K562 (cell line): ENCODE measurements at regions not wholly inside any gene's neighbourhood (a gene's known extent, or its start where the extent isn't known, plus 50 kb on each side); places are given as distances from the start of the nearest gene placed in this dataset.
A peak's percentile ranks its signal among the peaks of the same experiment; 100 is the strongest.

Source experiments
- ATAC-seq: fragments of 200-7000 bp; cut with Tn5 transposase; 3 replicates; pipeline ENCODE4 v1.9.1; 2020; ENCODE audit warnings: moderate library complexity
- BruUV-seq: library from RNA; stranded (reverse); fragments of 400-500 nt; replicated peaks from 2 replicates; lab custom pipeline; 2021; lab: Mats Ljungman, UMichigan
- CTCF ChIA-PET: fragments of 300-600 bp; formaldehyde crosslinking; extraction: SDS; loops from one replicate; lab custom pipeline; 2021; ENCODE audit warnings: low intra/inter-chr PET ratio; lab: Yijun Ruan, JAX
- POLR2A ChIA-PET: fragments of 300-600, 350-650 bp; sonication (Branson Sonifier 250); formaldehyde crosslinking; extraction: SDS; loops from one replicate; lab custom pipeline; 2021; ENCODE audit warnings: antibody characterized with exemption, inconsistent platforms; lab: Yijun Ruan, JAX
- DNase-seq, 4 experiments: peaks; one replicate each; pipeline versions ENCODE4 v3.0.0 to v3.0.0-alpha.2; 2011 to 2018; ENCODE audit warnings: low spot score in 3 of 4, mixed read lengths in 3 of 4; ENCODE audit errors: extremely low read depth in 1 of 4
- FAIRE-seq: peaks from 2 replicates; lab custom pipeline; 2011; peaks lifted over from hg19 to GRCh38; lab: Jason Lieb, UNC
- H2AFZ ChIP-seq: 2 replicates; pipeline ENCODE4 v1.6.0; 2011; ENCODE audit warnings: low read depth, low read length, control low read depth, inconsistent platforms
- H3K27ac ChIP-seq: fragments of 200-600 bp; 3 replicates; pipeline ENCODE4 v1.8.0; 2011; ENCODE audit warnings: low read depth, mild to moderate bottlenecking, control low read depth, inconsistent platforms, low read length, moderate library complexity, mixed read lengths; ENCODE audit errors: extremely low read depth
- H3K27me3 ChIP-seq, 2 experiments: fragments of 300-600 bp in 1 of 2; 2 replicates in 1 of 2; 3 replicates in 1 of 2; pipeline versions ENCODE4 v1.6.0 to v1.8.0; 2011; ENCODE audit warnings: inconsistent platforms in 2 of 2, low read length in 2 of 2, mild to moderate bottlenecking in 1 of 2, mixed read lengths in 1 of 2, moderate library complexity in 1 of 2; ENCODE audit not compliant: control insufficient read depth in 2 of 2, insufficient read depth in 2 of 2
- H3K36me3 ChIP-seq: fragments of 300-600 bp; 3 replicates; pipeline ENCODE4 v1.8.0; 2011; ENCODE audit warnings: mild to moderate bottlenecking, low read length, inconsistent platforms; ENCODE audit not compliant: control insufficient read depth, insufficient read depth
- H3K4me1 ChIP-seq, 2 experiments: fragments of 200-600 bp in 1 of 2; replicated peaks in 1 of 2; 2 replicates in 1 of 2; 3 replicates in 1 of 2; pipeline versions ENCODE4 v1.5.1 to v1.8.0; 2011; ENCODE audit warnings: inconsistent platforms in 2 of 2, low read length in 2 of 2, mild to moderate bottlenecking in 1 of 2, mixed read lengths in 1 of 2, moderate library complexity in 1 of 2; ENCODE audit not compliant: control insufficient read depth in 2 of 2, insufficient read depth in 2 of 2
- H3K4me2 ChIP-seq: 2 replicates; pipeline ENCODE4 v1.6.1; 2011; ENCODE audit warnings: low read length, control low read depth, inconsistent platforms, mixed read lengths; ENCODE audit not compliant: insufficient read depth
- H3K4me3 ChIP-seq: fragments of 200-600 bp; sonication (generic), shearing (Covaris generic); 2 replicates; pipeline ENCODE4 v1.5.1; 2016; ENCODE audit warnings: control low read depth, inconsistent platforms
- H3K79me2 ChIP-seq: fragments of 200-600 bp; 3 replicates; pipeline ENCODE4 v1.8.0; 2011; ENCODE audit warnings: low read length, inconsistent platforms; ENCODE audit not compliant: control insufficient read depth, insufficient read depth
- H3K9ac ChIP-seq, 2 experiments: 2 replicates each; pipeline versions ENCODE4 v1.6.0 to v1.6.1; 2011; ENCODE audit warnings: low read depth in 2 of 2, low read length in 2 of 2, control low read depth in 1 of 2, inconsistent platforms in 1 of 2, mild to moderate bottlenecking in 1 of 2, mixed read lengths in 1 of 2; ENCODE audit not compliant: insufficient read depth in 1 of 2
- H3K9me1 ChIP-seq: one replicate; pipeline ENCODE4 v1.6.0; 2011; ENCODE audit warnings: inconsistent platforms, mild to moderate bottlenecking, low read length, moderate library complexity; ENCODE audit not compliant: control insufficient read depth, insufficient read depth
- H3K9me3 ChIP-seq: replicated peaks from 2 replicates; pipeline ENCODE4 v1.5.1; 2011; ENCODE audit warnings: low read depth, low read length, inconsistent platforms; ENCODE audit not compliant: control insufficient read depth, insufficient read depth
- H4K20me1 ChIP-seq: replicated peaks from 2 replicates; pipeline ENCODE4 v1.6.1; 2011; ENCODE audit warnings: low read length, inconsistent platforms, mixed read lengths; ENCODE audit not compliant: control insufficient read depth, insufficient read depth
- BHLHE40 ChIP-seq: IDR thresholded peaks from 2 replicates; pipeline ENCODE4 v1.6.1; 2011; ENCODE audit warnings: low read length, improper control_type of control experiment
- CBFA2T3 ChIP-seq: fragments of 450-650 bp; IDR thresholded peaks from 2 replicates; pipeline ENCODE4 v1.6.1; 2017
- FOXA3 ChIP-seq, 2 experiments: fragments of 450-650 bp in 1 of 2; sonication (generic) in 1 of 2; formaldehyde crosslinking; IDR thresholded peaks in 1 of 2; conservative IDR thresholded peaks in 1 of 2; 2 replicates each; pipeline versions ENCODE4 v1.4.0 to v1.8.0; 2020 to 2022; ENCODE audit warnings: mild to moderate bottlenecking in 2 of 2, missing genetic modification reagents in 1 of 2
- GTF2F1 ChIP-seq: IDR thresholded peaks from 2 replicates; pipeline ENCODE4 v1.6.1; 2011; ENCODE audit warnings: low read depth, low read length, improper control_type of control experiment
- MECOM ChIP-seq: fragments of 250-450 bp; sonication (Bioruptor Pico); IDR thresholded peaks from 2 replicates; pipeline ENCODE4 v1.8.0; 2022; ENCODE audit warnings: inconsistent platforms
- MXI1 ChIP-seq: IDR thresholded peaks from 2 replicates; pipeline ENCODE4 v1.6.1; 2011; ENCODE audit warnings: low read depth, mild to moderate bottlenecking, improper control_type of control experiment, low read length
- NFIC ChIP-seq: fragments of 450-650 bp; IDR thresholded peaks from 2 replicates; pipeline ENCODE4 v1.6.1; 2017; ENCODE audit warnings: mild to moderate bottlenecking, inconsistent platforms
- SREBF1 ChIP-seq: fragments of 150-350 bp; IDR thresholded peaks from 2 replicates; pipeline ENCODE4 v1.6.1; 2014; ENCODE audit warnings: antibody characterized with exemption, low read depth, low read length, borderline replicate concordance
- ZNF75A ChIP-seq: fragments of 450-650 bp; formaldehyde crosslinking; IDR thresholded peaks from 2 replicates; pipeline ENCODE4 v1.4.0; 2020; ENCODE audit warnings: mild to moderate bottlenecking
- ZNF785 ChIP-seq: fragments of 250-450 bp; sonication (Bioruptor Pico); IDR thresholded peaks from 2 replicates; pipeline ENCODE4 v1.4.0; 2020; ENCODE audit warnings: mild to moderate bottlenecking
- WGBS: fragments of 100-300 bp; shearing (Covaris generic); methylation state at CpG from one replicate; pipeline ENCODE4 v1.1.6; 2016; ENCODE audit warnings: low coverage, mixed read lengths; ENCODE audit not compliant: insufficient coverage; ENCODE audit errors: missing lambda C conversion rate; 5-methylcytosine and 5-hydroxymethylcytosine counted together
- in situ Hi-C: fragments of 300-500 bp; cut with MboI; formaldehyde crosslinking; loops from 4 replicates; pipeline ENCODE4 v1.15.0; 2018; ENCODE audit warnings: inconsistent platforms, mixed read lengths
- intact Hi-C: fragments of 100-400 bp; cut with micrococcal nuclease; formaldehyde crosslinking; loops from 2 replicates; pipeline ENCODE4 v1.14.2; 2022
- TF ChIP-seq, protein P1 (sequence below): fragments of 150-350 bp; IDR thresholded peaks from 2 replicates; pipeline ENCODE4 v1.6.1; 2014; ENCODE audit warnings: low read depth, mild to moderate bottlenecking, low read length, borderline replicate concordance
- TF ChIP-seq, protein P2 (sequence below): IDR thresholded peaks from 2 replicates; pipeline ENCODE4 v1.6.1; 2011; ENCODE audit warnings: borderline replicate concordance, low read depth, mild to moderate bottlenecking, moderate library complexity, low read length; ENCODE audit not compliant: insufficient read depth, poor library complexity, severe bottlenecking
- TF ChIP-seq, protein P3 (sequence below): IDR thresholded peaks from 3 replicates; pipeline ENCODE4 v1.6.1; 2011; ENCODE audit warnings: borderline replicate concordance, mild to moderate bottlenecking; ENCODE audit not compliant: insufficient read length, insufficient read depth

DNA sequence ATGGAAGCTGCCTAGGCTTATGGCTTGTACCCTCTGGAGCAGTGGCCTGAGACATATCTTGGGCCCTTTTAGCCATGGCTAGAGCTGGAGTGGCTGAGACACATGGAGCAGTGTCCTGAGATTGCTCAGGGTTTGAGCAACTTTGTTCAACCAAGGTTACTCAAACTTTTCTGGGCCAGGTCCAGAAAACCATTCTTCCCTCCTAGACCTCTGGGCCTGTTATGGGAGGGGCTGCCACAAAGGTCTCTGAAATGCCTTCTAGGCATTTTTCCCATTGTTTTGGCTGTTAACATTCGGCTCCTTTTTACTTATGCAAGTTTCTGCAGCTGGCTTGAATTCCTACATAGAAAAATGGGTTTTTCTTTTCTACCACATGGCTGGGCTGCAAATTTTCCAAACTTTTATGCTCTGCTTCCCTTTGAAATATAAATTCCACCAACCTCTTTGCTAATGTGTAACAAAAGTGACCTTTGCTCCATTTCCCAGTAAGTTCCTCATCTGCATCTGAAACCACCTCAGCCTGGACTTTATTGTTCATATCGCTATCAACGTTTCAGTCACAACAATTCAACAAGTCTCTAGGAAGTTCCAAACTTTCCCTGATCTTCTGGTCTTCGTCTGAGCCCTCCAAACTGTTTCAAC, 84.9 kb upstream of the MAP4K3 start (continued):
- TF ChIP-seq, protein P1, sequence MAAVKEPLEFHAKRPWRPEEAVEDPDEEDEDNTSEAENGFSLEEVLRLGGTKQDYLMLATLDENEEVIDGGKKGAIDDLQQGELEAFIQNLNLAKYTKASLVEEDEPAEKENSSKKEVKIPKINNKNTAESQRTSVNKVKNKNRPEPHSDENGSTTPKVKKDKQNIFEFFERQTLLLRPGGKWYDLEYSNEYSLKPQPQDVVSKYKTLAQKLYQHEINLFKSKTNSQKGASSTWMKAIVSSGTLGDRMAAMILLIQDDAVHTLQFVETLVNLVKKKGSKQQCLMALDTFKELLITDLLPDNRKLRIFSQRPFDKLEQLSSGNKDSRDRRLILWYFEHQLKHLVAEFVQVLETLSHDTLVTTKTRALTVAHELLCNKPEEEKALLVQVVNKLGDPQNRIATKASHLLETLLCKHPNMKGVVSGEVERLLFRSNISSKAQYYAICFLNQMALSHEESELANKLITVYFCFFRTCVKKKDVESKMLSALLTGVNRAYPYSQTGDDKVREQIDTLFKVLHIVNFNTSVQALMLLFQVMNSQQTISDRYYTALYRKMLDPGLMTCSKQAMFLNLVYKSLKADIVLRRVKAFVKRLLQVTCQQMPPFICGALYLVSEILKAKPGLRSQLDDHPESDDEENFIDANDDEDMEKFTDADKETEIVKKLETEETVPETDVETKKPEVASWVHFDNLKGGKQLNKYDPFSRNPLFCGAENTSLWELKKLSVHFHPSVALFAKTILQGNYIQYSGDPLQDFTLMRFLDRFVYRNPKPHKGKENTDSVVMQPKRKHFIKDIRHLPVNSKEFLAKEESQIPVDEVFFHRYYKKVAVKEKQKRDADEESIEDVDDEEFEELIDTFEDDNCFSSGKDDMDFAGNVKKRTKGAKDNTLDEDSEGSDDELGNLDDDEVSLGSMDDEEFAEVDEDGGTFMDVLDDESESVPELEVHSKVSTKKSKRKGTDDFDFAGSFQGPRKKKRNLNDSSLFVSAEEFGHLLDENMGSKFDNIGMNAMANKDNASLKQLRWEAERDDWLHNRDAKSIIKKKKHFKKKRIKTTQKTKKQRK: peak; percentile 56; the same call in 1 of the 2 replicates
- TF ChIP-seq MXI1 (no peak), NFIC (peak; percentile 80)

DNA sequence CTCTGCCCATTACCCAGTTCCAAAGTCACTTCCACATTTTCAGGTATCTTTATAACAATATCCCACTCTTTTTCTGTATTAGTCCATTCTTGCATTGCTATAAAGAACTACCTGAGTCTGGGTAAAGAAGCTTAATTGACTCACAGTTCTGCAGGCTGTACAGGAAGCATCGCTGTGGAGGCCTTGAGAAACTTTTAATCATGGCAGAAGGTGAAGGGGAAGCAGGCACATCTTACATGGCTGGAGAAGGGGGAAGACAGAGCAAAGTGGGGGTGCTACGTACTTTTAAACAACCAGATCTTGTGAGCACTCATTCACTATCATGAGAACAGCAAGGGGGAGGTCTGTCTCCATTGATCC, 85.4 kb upstream of the MAP4K3 start:
- H3K27me3 ChIP-seq: no peaks in the 10 kb centered on the region
- ATAC-seq (no peak), FAIRE-seq (no peak), DNase-seq (no peak)
- no peaks in the 10 kb centered on the region for H3K79me2 ChIP-seq
- H3K4me3 ChIP-seq: no peak overlapping the region
- ChIA-PET POLR2A (interaction anchor here (0.9 to 1.3 kb wide), 2 partner anchors 25 to 33 kb away, joined by 3 to 4 read pairs; no protein-coding TSS in a partner anchor), CTCF (no interaction called here)
- H3K9me1 ChIP-seq: no peaks in the 10 kb centered on the region
- H3K9me3 ChIP-seq: peaks cover 7% of the 10 kb centered on the region
- peaks cover 0 to 16% of the 10 kb centered on the region in 2 experiments; a peak in 3 of 5 replicates for H3K4me1 ChIP-seq
- WGBS: 55% methylated on average over 2 of the region's 2 CpGs
- no TSS peak for BruUV-seq
- intact Hi-C loops (no loop called here), in situ Hi-C loops (no loop called here)
- no peak overlapping the region for H3K4me2 ChIP-seq
- no peak overlapping the region for H3K27ac ChIP-seq
- no peaks in the 10 kb centered on the region for H3K36me3 ChIP-seq
- no peak overlapping the region for H2AFZ ChIP-seq
- no peak overlapping the region for H3K9ac ChIP-seq
- H4K20me1 ChIP-seq: no peaks in the 10 kb centered on the region
- no peak for TF ChIP-seq ZNF785 (CRISPR knock-in tag)
- TF ChIP-seq, protein P2, sequence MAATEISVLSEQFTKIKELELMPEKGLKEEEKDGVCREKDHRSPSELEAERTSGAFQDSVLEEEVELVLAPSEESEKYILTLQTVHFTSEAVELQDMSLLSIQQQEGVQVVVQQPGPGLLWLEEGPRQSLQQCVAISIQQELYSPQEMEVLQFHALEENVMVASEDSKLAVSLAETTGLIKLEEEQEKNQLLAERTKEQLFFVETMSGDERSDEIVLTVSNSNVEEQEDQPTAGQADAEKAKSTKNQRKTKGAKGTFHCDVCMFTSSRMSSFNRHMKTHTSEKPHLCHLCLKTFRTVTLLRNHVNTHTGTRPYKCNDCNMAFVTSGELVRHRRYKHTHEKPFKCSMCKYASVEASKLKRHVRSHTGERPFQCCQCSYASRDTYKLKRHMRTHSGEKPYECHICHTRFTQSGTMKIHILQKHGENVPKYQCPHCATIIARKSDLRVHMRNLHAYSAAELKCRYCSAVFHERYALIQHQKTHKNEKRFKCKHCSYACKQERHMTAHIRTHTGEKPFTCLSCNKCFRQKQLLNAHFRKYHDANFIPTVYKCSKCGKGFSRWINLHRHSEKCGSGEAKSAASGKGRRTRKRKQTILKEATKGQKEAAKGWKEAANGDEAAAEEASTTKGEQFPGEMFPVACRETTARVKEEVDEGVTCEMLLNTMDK: no peak
- no peak for TF ChIP-seq GTF2F1
- no peak for TF ChIP-seq CBFA2T3
- TF ChIP-seq MECOM (CRISPR knock-in tag): no peak
- no peak for TF ChIP-seq SREBF1
- no peak for TF ChIP-seq FOXA3 (CRISPR knock-in tag; conservative IDR thresholded peaks at IDR 0.05 in 1 of 2, IDR thresholded peaks at IDR 0.05 in 1 of 2)
- TF ChIP-seq BHLHE40: no peak
- TF ChIP-seq, protein P3, sequence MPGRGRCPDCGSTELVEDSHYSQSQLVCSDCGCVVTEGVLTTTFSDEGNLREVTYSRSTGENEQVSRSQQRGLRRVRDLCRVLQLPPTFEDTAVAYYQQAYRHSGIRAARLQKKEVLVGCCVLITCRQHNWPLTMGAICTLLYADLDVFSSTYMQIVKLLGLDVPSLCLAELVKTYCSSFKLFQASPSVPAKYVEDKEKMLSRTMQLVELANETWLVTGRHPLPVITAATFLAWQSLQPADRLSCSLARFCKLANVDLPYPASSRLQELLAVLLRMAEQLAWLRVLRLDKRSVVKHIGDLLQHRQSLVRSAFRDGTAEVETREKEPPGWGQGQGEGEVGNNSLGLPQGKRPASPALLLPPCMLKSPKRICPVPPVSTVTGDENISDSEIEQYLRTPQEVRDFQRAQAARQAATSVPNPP: no peak
- no peak for TF ChIP-seq ZNF75A (CRISPR knock-in tag)
